Mucosa of descending colon (tissue), 3 donors: ENCODE measurements at regions not wholly inside any gene's neighbourhood (a gene's known extent, or its start where the extent isn't known, plus 50 kb on each side); places are given as distances from the start of the nearest gene placed in this dataset.

Experiments used
- ATAC-seq: fragments of 200-7000 bp; cut with Tn5 transposase; one replicate; pipeline ENCODE4 v1.9.1; 2020; ENCODE audit warnings: mild to moderate bottlenecking, moderate library complexity
- DNase-seq, 3 donors: peaks; one replicate each; pipeline ENCODE4 v3.0.0-alpha.2; 2020
- H3K36me3 ChIP-seq: fragments of 200-600 bp; one replicate; pipeline ENCODE4 v1.8.0; 2021; ENCODE audit warnings: low read depth, mild to moderate bottlenecking
- H3K4me1 ChIP-seq: fragments of 200-600 bp; one replicate; pipeline ENCODE4 v1.8.0; 2021; ENCODE audit warnings: low read depth, mild to moderate bottlenecking
- H3K4me3 ChIP-seq: fragments of 200-600 bp; one replicate; pipeline ENCODE4 v1.8.0; 2021; ENCODE audit warnings: mild to moderate bottlenecking
- H3K9me3 ChIP-seq: fragments of 200-600 bp; one replicate; pipeline ENCODE4 v1.8.0; 2021; ENCODE audit warnings: mild to moderate bottlenecking
- CTCF ChIP-seq: fragments of 200-600 bp; IDR thresholded peaks from one replicate; pipeline ENCODE4 v1.8.0; 2022; ENCODE audit warnings: antibody characterized with exemption, mild to moderate bottlenecking
- intact Hi-C, 2 donors: fragments of 100-400 bp; cut with DNase I in 1 of 2; cut with micrococcal nuclease in 1 of 2; formaldehyde crosslinking; loops; one replicate each; pipeline versions ENCODE4 v1.11.0 to v1.11.1; 2022; cut with DNase I, micrococcal nuclease
- donor health status: DM: no; HTN: no; CAD: no; lungs with moderate emphysema.
- donor health status: DM: no; HTN: no; CAD: no.
- donor health status: DM: no; HTN: yes; CAD: no.

GRCh38 chr2:134154246-134154645, 99.6 kb upstream of the MGAT5 start:
- Histone ChIP-seq H3K36me3 (no peaks in the 10 kb centered on the region), H3K4me1 (peaks cover 10% of the 10 kb centered on the region), H3K4me3 (no peak overlapping the region), H3K9me3 (no peaks in the 10 kb centered on the region)
- DNase-seq (peak in 1 of 3 donors; percentile 48), ATAC-seq (peak; percentile 72)
- intact Hi-C loops = no loop called here
- no peak for TF ChIP-seq CTCF

GRCh38 chr2:134155134-134155533, 98.7 kb upstream of the MGAT5 start:
- ATAC-seq (no peak), DNase-seq (no peak)
- no peak for TF ChIP-seq CTCF
- Histone ChIP-seq H3K36me3 (no peaks in the 10 kb centered on the region), H3K9me3 (no peaks in the 10 kb centered on the region), H3K4me1 (peaks cover 10% of the 10 kb centered on the region), H3K4me3 (no peak overlapping the region)
- intact Hi-C loops = no loop called here

- no peak for TF ChIP-seq CTCF
- peaks cover 10% of the 10 kb centered on the region for H3K4me1 ChIP-seq
- no peaks in the 10 kb centered on the region for H3K36me3 ChIP-seq
- ATAC-seq = no peak
- H3K4me3 ChIP-seq = no peak overlapping the region
- no peak for DNase-seq
- H3K9me3 ChIP-seq = no peaks in the 10 kb centered on the region
- intact Hi-C loops = no loop called here
These were observed 95.6 kb upstream of the MGAT5 start for GRCh38 chr2:134158295-134158694.

GRCh38 chr2:134161170-134161547, 92.7 kb upstream of the MGAT5 start:
- ATAC-seq = peak; percentile 38

GRCh38 chr2:134163336-134163735, 90.5 kb upstream of the MGAT5 start:
- TF ChIP-seq CTCF = no peak
- no peak for ATAC-seq
- no peaks in the 10 kb centered on the region for H3K36me3 ChIP-seq
- H3K4me1 ChIP-seq = peaks cover 5% of the 10 kb centered on the region
- H3K4me3 ChIP-seq = no peak overlapping the region
- DNase-seq = no peak
- intact Hi-C loops = no loop called here
- no peaks in the 10 kb centered on the region for H3K9me3 ChIP-seq

More at GRCh38 chr2:134161170-134161547, 92.7 kb upstream of the MGAT5 start:
- no peak for DNase-seq
- Histone ChIP-seq H3K36me3 (no peaks in the 10 kb centered on the region), H3K4me3 (no peak overlapping the region), H3K9me3 (no peaks in the 10 kb centered on the region), H3K4me1 (no peaks in the 10 kb centered on the region)
- TF ChIP-seq CTCF = no peak
- intact Hi-C loops = no loop called here

GRCh38 chr2:134164306-134164705, 89.6 kb upstream of the MGAT5 start:
- peaks cover 5% of the 10 kb centered on the region for H3K4me1 ChIP-seq
- intact Hi-C loops = no loop called here
- H3K36me3 ChIP-seq = no peaks in the 10 kb centered on the region
- no peaks in the 10 kb centered on the region for H3K9me3 ChIP-seq
- no peak for ATAC-seq
- no peak for DNase-seq
- no peak overlapping the region for H3K4me3 ChIP-seq
- TF ChIP-seq CTCF = no peak
